Daoy (cell line): ENCODE measurements at regions not wholly inside any gene's neighbourhood (a gene's known extent, or its start where the extent isn't known, plus 50 kb on each side); places are given as distances from the start of the nearest gene placed in this dataset.

Experiments used
- DNase-seq: peaks from one replicate; pipeline ENCODE4 v3.0.0-alpha.2; 2015; ENCODE audit warnings: low read depth

DNA sequence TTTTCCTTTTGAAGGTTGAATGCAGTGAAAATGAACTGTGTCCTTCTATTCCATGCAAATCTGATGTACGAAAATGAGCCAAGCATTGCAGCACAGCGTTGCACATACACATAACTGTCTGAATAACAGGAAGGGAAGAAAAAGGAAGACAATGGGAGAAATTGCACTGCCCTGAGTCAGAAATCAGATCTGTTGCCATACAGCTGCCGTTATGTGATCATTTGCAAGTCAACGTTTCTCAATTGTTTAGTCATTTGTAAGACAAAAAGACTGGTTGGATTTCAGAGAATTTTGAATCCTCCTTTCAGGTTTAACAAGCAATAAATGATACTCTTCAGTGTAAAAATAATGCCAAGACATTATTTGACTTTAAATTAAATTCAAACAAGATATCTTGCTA is 284.1 kb downstream of the DSEL start:
- no peak for DNase-seq

DNA sequence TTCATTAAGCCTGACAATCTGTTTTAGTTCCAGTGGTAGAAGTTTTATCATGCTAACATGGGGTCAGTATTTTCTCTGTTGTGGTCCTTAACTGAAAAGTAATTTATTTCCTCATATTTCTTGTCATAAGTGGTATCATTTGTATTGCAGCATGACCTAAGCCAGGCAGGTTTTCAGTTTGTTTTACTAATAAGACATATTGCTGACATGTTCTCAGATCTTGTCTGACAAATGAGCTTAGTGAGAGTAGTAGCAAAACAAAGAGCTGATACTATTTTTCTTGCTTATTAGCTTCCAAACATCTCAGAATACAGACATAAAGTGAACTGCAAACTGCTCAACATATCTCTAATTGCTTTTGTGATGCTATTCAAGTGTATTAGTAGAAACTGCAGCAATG is 293.6 kb downstream of the DSEL start:
- no peak for DNase-seq

DNA sequence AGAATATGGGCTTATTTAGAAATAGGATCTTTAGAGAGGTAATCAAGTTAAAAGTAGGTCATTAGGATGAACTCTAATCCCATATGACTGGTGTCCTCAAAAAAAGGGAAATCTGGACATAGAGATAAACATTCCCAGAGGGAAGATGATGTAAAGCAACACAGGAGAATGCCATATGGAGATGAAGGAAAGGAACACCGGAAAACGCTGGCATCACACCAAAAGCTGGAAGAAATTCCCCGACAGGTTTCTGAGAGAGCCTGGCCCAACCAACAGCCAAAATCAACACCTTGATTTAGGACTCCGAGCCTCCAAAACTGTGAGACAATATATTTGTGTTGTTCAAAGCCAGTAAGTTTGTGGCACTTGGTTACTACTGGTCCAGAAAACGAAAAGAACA is 296.7 kb downstream of the DSEL start:
- DNase-seq: no peak

DNA sequence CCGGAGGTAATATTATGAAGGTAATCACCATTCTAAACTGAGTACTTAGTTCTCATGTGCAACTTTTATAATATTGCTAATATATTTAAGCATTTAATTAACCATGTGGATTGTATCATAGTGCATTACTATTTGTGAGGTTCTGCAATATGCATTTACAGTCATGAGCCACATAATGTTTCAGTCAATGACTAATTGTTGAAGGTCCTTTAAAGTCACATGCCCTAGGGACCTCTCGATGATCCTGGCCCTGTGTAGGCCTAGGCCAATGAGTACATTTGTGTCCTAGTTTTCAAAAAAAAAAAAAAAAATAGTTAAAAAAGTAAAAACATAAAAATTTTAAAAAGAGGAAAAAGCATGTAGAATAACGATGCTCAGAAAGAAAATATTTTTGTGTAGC is 298.0 kb downstream of the DSEL start:
- DNase-seq: no peak

DNA sequence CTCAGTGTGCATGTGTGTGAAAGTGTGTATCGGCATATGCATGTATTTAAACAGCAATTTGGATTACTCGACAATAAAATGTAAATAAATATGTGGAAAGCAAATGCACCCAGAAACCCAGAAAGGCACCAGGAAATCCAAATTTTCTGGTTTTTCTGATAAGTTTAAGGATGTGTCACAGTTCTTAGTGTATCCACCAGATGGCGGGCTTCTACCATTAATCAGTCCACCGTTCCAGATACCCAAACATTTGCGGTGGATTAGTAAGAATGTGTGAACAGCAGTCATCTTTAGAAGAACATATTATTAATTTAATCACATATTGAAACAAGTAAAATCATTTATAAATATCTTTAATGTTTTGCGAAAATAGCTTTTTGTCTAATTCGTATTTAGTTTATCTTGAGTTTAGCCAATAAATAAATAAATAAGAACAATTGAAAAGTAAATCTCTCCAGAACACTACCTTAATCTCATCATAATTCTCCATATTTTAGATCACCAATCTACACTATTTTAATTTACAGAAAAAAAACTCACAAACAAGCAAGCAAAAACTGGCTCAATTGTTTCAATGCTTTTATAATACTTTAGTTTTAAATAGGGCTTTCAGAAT is 298.9 kb downstream of the DSEL start:
- peak; percentile 9 for DNase-seq

DNA sequence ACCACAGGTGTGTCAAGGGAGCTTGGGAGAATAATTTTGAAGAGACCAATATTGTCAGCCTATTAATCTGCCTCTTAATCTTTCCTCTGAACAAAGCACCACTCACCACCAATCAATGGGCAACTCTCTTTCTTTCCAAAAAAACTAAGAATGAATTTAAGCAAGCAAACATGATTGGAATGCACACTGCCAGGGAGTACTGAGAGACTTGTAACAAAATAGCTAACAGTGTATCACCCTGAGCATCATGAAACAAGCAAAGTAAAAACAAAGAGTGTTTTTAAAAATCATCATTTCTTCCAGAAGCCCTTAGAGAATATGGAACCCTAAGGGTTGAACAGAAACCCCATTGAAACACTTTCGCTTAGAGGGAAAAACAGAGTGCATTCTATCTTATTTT is 299.7 kb downstream of the DSEL start:
- no peak for DNase-seq

DNA sequence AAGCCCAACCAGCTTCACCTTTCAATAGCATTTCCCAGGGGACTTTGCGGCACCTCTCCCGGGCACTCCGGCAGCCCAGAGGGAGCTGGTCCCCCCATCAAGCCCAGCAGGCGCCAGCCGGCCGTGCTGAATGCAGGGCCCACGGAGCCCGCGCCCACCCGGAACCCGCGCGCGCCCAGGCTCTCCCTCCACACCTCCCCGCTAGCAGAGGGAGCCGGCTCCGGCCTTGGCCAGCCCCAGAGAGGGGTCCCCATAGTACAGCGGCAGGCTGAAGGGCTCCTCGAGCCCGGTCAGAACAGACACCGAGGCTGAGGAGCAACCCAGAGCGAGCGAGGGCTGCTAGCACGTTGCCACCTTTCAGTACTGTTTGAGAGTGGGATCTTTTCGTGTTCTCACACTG is 300.8 kb downstream of the DSEL start:
- no peak for DNase-seq

DNA sequence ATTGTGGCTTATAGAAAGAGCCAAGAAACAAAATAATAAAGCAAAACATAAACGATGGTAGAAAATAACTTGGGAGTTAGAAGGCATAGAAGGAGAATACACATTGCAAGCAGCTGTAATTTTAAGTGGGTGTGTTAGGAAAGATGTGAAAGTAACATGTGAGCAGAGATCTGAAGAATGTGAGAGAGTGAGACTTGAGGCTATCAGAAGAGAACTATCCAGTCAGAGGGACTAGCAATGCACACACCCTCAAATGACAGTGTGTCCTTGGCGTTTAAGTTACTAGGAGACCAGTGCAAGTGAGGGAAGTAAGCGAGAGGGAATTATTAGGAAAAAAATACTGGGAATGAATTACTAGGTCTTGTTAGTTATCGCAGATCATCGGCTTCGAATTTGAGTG is 304.9 kb downstream of the DSEL start:
- DNase-seq: no peak

DNA sequence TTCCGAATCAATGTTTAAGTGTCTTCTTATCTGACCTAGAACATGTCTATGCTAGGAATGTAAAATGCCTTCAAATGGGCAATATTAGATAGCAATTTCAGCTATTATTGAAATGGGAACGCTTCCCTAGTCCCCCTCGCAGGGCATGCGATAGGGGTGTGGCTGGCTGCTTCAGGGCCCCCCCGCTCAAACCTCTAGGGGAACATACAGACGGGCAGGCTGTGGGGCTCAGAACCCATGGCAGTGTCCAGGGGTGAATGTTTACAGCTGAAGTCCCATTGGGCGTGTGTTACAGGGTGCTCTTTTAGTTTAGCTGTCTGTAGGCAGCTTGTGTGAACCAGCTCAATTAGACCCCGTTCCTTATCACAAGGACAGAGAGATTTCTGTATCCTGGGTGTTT is 315.9 kb downstream of the DSEL start:
- no peak for DNase-seq

DNA sequence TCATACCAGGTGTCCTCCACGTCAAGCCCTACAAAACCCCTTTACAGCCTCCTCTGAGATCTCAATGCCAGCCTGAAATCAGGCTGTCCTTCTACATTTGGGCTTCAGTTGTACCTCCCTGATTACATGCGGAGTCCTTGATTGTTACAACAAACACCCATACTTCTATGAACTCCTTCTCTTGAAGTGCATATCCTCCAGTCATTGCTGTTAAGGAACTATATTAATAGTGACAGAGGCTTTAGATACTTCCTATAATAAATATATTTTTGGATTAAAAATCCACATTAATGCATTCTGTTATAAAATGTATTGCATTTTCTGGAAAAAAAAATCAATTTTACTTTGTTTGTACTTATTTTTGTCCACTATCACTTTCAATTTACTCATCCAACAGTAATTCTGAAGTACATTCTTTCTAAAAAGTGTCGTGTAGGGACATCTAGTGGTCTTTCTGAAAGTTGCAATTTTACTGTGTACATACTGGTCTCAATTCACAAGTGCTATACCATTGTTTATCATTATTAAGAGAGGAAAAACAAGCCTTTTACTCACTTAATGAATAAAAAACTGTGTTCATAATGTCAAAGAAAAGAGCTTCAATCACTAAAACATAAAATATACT is 316.4 kb downstream of the DSEL start:
- DNase-seq: peak; percentile 2

DNA sequence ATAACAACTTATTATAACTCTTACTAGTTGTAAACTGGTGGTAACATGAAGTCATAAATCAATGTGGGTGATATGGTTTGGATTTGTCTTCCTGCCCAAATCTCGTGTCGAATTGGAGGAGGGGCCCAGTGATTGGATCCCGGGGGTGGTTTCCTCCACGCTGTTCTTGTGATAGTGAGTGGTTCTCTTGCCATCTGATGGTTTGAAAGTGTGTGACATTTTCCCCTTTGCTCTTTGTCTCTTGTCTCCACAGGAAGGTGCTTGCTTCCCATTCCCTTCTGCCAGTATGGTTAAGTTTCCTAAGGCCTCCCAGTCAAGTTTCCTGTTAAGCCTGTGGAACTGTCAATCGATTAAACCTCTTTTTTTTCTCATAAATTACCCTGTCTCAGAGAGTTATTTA is 321.6 kb downstream of the DSEL start:
- DNase-seq: no peak

DNA sequence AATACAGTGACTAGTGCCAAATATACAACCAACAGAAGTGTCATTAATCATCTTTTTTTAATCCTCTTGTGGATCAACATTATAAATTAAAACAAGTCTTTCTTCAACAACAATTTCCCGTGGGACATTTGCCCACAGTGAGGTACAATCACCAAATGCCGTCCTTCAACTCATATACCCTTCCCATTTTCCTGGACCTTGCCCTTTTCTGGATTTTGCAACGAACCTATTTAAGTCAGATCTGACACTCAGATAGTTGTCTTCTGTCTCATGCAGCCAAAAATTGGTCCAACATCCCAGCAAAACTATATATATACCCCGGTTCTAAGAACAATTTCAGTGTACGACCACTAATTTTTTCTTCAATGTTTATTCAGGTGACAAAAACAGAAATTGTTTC is 324.0 kb downstream of the DSEL start:
- no peak for DNase-seq

DNA sequence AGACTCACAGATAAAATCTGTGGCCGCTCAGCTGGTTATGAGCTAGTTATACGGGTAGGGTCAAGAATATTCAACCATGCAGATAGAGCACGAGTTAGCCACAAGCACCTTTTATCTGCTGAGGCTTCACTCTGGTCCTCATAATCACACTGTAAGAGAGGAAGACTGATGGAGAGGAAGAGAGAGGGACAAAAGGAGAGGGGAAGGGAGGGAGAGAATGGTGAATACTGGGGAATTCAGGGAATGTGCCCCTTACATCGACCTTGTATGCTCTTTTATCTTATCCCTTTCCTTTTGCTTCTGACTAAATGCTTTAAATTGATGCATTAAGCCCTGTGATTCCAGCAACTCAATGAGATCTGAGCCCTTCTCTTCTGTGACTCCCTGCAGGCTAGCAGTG is 333.1 kb downstream of the DSEL start:
- no peak for DNase-seq

DNA sequence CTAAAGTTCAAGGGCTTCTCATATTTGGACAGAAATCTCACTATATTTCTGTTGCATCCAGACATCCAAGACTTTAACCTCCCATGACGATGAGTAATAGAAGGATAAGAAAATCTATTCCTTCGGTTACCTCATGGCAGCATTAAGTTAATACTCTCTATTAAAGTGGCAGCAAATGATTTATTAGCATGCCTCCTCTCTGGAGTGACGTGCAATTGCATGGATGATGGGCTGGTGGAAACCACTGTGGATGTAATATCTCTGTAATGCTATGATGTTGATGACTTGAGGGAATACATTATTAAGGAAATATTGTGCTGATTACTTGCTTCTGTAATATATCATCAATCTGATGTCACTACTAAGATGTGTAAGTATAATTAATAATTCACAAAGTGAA is 336.8 kb downstream of the DSEL start:
- DNase-seq: no peak

DNA sequence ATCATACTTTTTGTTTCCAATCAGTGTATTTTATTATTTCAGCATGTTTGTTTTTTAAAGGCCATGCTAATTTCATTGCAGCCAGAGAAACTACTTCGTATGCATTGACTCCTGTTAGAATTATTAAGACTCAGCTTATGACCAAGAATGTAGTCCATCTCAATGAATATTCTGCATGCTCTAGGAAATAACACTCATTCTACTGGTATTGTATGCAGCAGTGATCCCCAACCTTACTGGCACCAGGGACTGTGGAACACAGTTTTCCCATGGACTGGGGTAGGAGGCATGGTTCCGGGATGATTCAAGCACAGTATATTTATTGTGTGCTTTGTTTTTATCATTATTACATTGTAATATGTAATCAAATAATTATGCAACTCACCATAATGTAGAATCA is 356.9 kb downstream of the DSEL start:
- no peak for DNase-seq

DNA sequence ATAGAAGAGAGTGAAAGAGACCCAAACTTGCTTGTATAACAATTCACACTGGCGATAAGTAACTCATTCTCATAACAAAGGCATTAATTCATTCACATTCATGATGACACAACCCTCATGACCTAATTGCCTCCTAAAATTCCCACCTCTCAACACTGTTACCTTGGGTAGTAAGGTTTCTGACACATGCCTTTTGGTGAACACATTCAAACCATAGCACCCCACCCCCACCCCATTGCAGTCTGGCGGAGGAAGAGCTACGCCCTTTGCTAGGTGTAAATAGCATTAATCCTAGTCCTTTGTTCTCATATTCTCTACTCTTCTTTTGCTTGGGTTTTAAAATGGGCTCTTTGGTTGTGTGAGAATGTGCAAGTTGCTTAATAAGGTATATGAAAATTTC is 361.5 kb downstream of the DSEL start:
- no peak for DNase-seq

DNA sequence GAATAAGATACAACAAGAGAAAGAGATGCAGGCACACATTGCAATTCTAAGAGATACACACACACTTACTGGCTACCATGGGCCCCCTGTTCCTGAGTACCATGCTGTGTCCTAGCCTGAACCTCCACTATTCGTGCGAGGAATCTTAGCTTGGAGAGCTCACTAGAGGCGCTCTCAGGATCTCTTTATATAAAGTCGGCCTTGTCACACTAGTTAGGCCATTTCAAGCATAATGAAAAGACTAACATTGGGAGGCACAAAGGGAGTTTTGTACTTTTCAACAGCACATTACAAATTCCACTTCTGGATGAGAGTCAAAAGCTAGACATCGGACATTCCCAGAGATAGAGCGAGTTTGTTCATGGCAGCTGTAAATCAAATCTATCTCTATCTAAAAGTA is 365.2 kb downstream of the DSEL start:
- DNase-seq: no peak

DNA sequence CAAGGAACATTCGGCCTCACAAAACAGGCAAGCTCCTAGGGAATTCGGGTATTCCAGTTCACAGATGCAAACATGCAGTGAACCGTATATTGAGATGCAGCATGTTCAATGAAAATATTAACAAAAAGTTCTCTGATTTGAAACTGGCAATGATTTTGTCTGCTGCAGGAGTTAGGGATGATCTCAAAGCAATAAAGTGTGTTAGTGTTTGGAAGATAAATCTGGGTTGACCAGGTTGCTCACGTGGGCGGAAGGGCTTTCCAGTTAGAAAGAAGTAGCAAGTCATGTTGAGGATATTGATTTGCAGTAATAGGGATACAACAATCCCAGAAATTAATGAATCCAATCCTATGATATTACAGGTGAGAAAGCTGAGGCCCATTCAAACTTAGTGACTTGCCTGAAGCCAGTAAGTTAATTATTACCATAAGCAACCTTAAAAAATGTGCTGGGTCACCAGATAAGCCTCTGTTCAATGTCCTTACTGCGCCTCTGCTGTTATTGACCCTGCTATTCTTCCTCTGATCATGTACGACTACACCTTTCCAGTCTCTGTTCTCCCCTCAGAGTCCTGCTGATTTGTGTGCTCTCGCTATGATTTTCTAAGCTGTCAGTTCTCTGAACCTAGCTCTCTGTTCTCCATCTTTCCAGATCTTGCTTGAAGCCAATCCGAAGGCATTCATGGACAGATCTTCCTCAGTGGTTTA is 370.8 kb downstream of the DSEL start:
- no peak for DNase-seq

DNA sequence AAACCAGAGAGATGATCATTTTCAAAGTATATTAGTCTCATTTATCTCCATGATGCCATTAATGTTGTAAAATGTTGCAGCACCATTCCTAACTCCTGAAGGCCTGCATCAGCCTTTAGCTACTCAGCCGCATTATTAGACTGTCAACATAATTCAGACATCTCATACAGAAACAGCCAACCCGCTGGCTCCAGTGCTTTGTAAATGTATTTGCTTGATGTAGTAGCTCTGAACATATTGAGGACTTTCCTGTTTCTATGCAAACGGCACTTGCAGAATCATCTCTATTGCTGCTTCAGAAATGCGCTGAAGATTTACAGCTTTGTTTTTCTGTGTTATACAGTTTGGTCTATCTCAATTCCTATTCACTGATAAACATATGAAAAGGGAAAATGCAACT is 372.2 kb downstream of the DSEL start:
- DNase-seq: no peak

DNA sequence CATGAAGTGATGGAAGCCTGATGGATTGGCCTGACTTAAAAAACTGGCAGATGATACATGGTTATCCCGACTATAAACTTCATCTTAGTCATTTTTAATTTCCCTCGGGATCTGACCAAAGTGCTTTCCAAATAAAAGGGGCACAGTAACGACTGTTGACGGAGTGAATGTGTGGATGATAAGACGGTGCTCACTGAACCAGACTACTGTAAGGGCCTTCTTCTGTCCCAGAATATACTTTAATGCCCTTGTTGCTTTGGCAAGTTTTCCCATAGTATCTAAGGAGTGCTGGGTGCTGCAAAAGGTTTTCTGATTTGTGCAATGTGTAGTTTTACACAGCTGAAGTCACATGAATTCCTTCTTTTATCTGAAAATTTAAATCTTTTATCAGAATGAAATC is 373.5 kb downstream of the DSEL start:
- no peak for DNase-seq

DNA sequence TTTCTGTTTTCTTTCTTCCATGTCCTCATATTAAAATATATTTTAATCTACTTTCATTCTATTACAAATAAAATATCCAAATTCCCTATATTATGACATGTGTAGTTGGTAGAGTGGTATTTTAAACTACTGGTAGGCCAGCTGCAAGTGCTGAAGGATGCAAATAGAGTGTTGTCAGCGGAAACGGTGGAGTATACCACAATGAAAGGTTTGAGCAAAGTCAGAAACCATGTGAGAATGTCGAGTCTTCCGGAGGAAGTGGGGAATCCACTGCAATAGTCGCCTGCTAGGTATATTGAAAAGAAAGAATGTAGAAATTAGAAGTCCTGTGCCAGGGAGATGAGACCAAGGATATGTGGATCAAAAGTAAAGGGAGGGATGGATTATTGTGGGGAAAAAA is 373.9 kb downstream of the DSEL start:
- DNase-seq: no peak

DNA sequence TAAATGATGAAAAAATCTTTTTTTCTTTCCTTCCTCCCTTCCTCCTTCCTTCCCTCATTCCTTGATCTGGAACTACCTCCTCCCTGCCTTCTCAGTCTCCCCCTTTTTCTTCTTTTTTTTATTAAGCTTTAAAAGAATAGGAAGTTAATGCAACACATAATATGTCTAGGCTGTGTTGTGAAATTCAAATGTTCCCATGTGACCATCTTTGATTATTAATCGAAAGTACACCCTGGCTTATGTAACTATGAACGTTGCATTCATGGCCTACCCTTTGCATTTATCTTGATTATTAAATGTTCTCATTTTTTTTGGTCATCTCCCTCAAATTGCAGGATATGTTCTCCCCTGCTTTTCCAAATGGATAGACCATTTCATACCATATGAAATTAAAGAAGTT is 376.0 kb downstream of the DSEL start:
- no peak for DNase-seq

DNA sequence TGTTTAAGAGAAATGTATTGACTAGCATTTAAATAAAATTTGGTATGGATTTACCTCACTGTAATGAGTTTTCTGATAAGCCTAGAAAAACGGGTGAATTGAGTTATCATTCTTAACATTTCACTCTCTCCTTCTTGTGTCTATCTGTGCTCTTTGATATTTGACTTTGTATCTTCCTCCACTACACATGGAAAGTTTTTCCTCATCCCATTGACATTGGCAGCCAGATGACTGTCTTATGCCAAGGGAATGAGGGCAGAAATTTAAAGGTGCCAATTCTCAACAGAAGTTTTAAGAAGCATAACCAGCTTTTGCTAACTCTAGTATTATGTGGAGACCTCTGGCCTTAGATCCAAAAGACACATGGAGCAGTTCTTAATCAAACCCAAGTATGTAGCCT is 376.6 kb downstream of the DSEL start:
- DNase-seq: no peak

DNA sequence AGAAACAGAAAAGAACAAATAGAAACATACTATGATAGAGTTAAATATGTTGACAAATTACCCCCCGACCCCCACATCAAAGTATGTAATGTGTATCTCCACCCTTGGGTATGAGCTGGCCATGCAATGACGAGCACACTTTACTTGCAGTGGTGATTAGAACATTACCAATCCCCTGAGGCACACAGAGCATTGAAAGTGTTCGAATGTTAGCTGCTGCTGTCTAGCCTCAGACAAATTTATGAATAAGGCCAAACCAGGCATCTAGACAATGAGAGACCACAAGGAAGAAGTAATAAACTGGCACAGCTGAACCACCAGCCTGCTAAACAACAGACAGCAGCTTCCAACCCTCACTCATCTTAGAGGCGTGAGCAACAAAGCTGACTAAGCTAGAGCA is 380.5 kb downstream of the DSEL start:
- DNase-seq: no peak
